OCI-LY1 (cell line): ENCODE measurements at regions not wholly inside any gene's neighbourhood (a gene's known extent, or its start where the extent isn't known, plus 50 kb on each side); places are given as distances from the start of the nearest gene placed in this dataset.

Experiments
- H2AFZ ChIP-seq: fragments of 200-600 bp; sonication (generic), shearing (Covaris generic); 2 replicates; pipeline ENCODE4 v1.6.0; 2014; ENCODE audit warnings: antibody characterized with exemption, mild to moderate bottlenecking, low read length
- H3F3A ChIP-seq: fragments of 200-600 bp; sonication (generic), shearing (Covaris generic); 2 replicates; pipeline ENCODE4 v1.6.0; 2014; ENCODE audit warnings: mild to moderate bottlenecking, antibody characterized with exemption, low read length, moderate library complexity; ENCODE audit not compliant: insufficient read depth
- H3K27ac ChIP-seq: fragments of 200-600 bp; sonication (generic); 2 replicates; pipeline ENCODE4 v1.5.1; 2014; ENCODE audit warnings: low read length, mixed run types, mild to moderate bottlenecking, low read depth; ENCODE audit not compliant: poor library complexity, severe bottlenecking
- H3K27me3 ChIP-seq: fragments of 200-600 bp; sonication (generic); 2 replicates; pipeline ENCODE4 v1.6.0; 2014; ENCODE audit warnings: antibody characterized with exemption, mild to moderate bottlenecking, low read length, moderate library complexity; ENCODE audit not compliant: insufficient read depth
- H3K36me3 ChIP-seq: fragments of 200-600 bp; sonication (generic); 2 replicates; pipeline ENCODE4 v1.6.1; 2014; ENCODE audit warnings: mild to moderate bottlenecking, antibody characterized with exemption, low read length, moderate library complexity, mixed read lengths; ENCODE audit not compliant: insufficient read depth
- H3K4me1 ChIP-seq: fragments of 200-600 bp; sonication (generic); 2 replicates; pipeline ENCODE4 v1.5.1; 2014; ENCODE audit warnings: mild to moderate bottlenecking, low read length, moderate library complexity; ENCODE audit not compliant: insufficient read depth, severe bottlenecking
- H3K4me2 ChIP-seq: fragments of 200-600 bp; sonication (generic), shearing (Covaris generic); 2 replicates; pipeline ENCODE4 v1.6.1; 2014; ENCODE audit warnings: low read length
- H3K4me3 ChIP-seq: fragments of 200-600 bp; sonication (generic); 2 replicates; pipeline ENCODE4 v1.5.1; 2014; ENCODE audit warnings: low read length, low read depth, mild to moderate bottlenecking, mixed read lengths; ENCODE audit not compliant: poor library complexity, severe bottlenecking
- H3K79me2 ChIP-seq: fragments of 200-600 bp; shearing (Covaris generic); 2 replicates; pipeline ENCODE4 v1.6.1; 2016; ENCODE audit warnings: mixed run types, low read length, mixed read lengths; ENCODE audit not compliant: insufficient read depth
- H3K9ac ChIP-seq: fragments of 200-600 bp; sonication (generic), shearing (Covaris generic); 2 replicates; pipeline ENCODE4 v1.6.1; 2014; ENCODE audit warnings: mild to moderate bottlenecking, low read length, mixed read lengths
- H3K9me2 ChIP-seq: fragments of 200-600 bp; sonication (generic), shearing (Covaris generic); 2 replicates; pipeline ENCODE4 v1.6.1; 2014; ENCODE audit warnings: low read depth, mild to moderate bottlenecking, low read length, mixed read lengths
- H3K9me3 ChIP-seq: fragments of 200-600 bp; shearing (Covaris generic); 2 replicates; pipeline ENCODE4 v1.6.1; 2014; ENCODE audit warnings: low read length, mixed read lengths
- H4K20me1 ChIP-seq: fragments of 200-600 bp; sonication (generic), shearing (Covaris generic); 2 replicates; pipeline ENCODE4 v1.6.0; 2016; ENCODE audit warnings: mild to moderate bottlenecking, low read length; ENCODE audit not compliant: insufficient read depth
- CTCF ChIP-seq: fragments of 200-600 bp; sonication (generic), shearing (Covaris generic); IDR thresholded peaks from 2 replicates; pipeline ENCODE4 v1.5.1; 2017; ENCODE audit warnings: mild to moderate bottlenecking, antibody characterized with exemption, low read length, moderate library complexity, mixed read lengths
- EZH2 ChIP-seq: fragments of 200-600 bp; sonication (generic), shearing (Covaris generic); IDR thresholded peaks from 2 replicates; pipeline ENCODE4 v1.8.0; 2017; ENCODE audit warnings: borderline replicate concordance, mixed run types, mild to moderate bottlenecking, antibody characterized with exemption, low read length, moderate library complexity, mixed read lengths

GRCh38 chr18:78787751-78788150 lies 191.9 kb upstream of the SALL3 start:
- Histone ChIP-seq H3K4me3 (no peak overlapping the region), H3K36me3 (no peaks in the 10 kb centered on the region), H3K4me1 (no peaks in the 10 kb centered on the region), H3K4me2 (no peak overlapping the region), H4K20me1 (no peaks in the 10 kb centered on the region), H3K9ac (no peak overlapping the region), H2AFZ (no peak overlapping the region), H3F3A (no peaks in the 10 kb centered on the region), H3K27ac (no peak overlapping the region), H3K79me2 (no peaks in the 10 kb centered on the region), H3K27me3 (no peaks in the 10 kb centered on the region), H3K9me2 (no peaks in the 10 kb centered on the region), H3K9me3 (no peaks in the 10 kb centered on the region)
- TF ChIP-seq EZH2, result no peak
- TF ChIP-seq CTCF, result no peak

DNA sequence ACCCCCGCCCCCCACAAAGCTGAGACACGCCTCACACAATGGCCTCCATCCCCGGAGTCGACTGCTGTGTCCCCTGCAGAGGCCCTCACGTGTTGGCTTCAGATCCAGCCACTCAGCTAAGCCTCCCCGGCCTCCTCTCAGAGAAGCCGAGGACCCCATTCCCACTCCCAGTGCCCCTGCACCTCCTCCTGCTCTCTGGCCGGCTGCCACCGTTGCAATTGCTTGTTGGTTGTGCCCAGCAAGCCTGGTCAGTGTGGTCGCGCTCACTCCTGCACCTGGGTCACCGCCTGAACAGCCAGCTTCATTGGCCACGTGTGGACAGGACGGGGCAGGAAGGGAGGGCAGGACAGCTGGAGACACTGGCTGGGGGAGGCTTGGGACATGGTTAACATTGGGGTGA lies 191.5 kb upstream of the SALL3 start:
- Histone ChIP-seq H3K9ac (no peak overlapping the region), H3K9me2 (no peaks in the 10 kb centered on the region), H3K27ac (no peak overlapping the region), H3K9me3 (no peaks in the 10 kb centered on the region), H4K20me1 (no peaks in the 10 kb centered on the region), H3K79me2 (no peaks in the 10 kb centered on the region), H3K4me2 (no peak overlapping the region), H3K4me3 (no peak overlapping the region), H3K27me3 (no peaks in the 10 kb centered on the region), H3F3A (no peaks in the 10 kb centered on the region), H3K4me1 (no peaks in the 10 kb centered on the region), H3K36me3 (no peaks in the 10 kb centered on the region), H2AFZ (no peak overlapping the region)
- TF ChIP-seq CTCF (no peak), EZH2 (no peak)

DNA sequence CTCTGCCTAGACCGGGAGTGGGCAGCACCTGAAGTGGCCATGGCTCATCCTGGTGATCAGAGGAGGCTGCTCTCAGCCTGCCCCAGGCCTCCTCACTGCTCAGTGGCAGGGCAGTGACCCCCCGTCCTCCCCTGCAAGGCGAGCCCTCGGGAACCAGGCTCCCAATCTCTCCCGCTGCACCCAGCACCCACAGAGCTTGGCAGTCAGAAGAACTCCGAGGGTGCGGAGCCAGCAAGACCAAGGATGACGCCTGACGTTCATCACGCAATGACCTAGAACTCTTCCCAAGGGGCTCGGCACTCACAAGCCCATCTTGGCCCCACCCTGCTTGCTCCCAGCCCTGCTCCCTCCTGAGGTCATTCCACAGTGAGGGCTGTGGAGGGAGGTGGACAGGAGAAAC lies 189.8 kb upstream of the SALL3 start:
- Histone ChIP-seq H2AFZ (no peak overlapping the region), H3K4me1 (no peaks in the 10 kb centered on the region), H3F3A (no peaks in the 10 kb centered on the region), H3K36me3 (no peaks in the 10 kb centered on the region), H3K27me3 (no peaks in the 10 kb centered on the region), H3K4me3 (no peak overlapping the region), H3K9ac (no peak overlapping the region), H3K79me2 (no peaks in the 10 kb centered on the region), H3K4me2 (no peak overlapping the region), H4K20me1 (no peaks in the 10 kb centered on the region), H3K9me3 (no peaks in the 10 kb centered on the region), H3K9me2 (no peaks in the 10 kb centered on the region), H3K27ac (no peak overlapping the region)
- TF ChIP-seq CTCF (no peak), EZH2 (no peak)
